ENCODE measurements at regions not wholly inside any gene's neighbourhood (a gene's known extent, or its start where the extent isn't known, plus 50 kb on each side); places are given as distances from the start of the nearest gene placed in this dataset.

GRCh38 chr4:132540797-132541196 is 608.3 kb upstream of the PCDH10 start:
- Mint-ChIP-seq H3K4me3 (no peak overlapping the region), H3K27ac (no peak overlapping the region), H3K9me3 (peaks cover 17% of the 10 kb centered on the region), H3K36me3 (no peaks in the 10 kb centered on the region), H3K27me3 (ENCODE audit: low read depth) (no peaks in the 10 kb centered on the region), H3K4me1 (no peaks in the 10 kb centered on the region)
- no peak for DNase-seq (ENCODE audit: low spot score in 2 of 2, unreplicated experiment in 2 of 2)
- TF ChIP-seq, protein P1, sequence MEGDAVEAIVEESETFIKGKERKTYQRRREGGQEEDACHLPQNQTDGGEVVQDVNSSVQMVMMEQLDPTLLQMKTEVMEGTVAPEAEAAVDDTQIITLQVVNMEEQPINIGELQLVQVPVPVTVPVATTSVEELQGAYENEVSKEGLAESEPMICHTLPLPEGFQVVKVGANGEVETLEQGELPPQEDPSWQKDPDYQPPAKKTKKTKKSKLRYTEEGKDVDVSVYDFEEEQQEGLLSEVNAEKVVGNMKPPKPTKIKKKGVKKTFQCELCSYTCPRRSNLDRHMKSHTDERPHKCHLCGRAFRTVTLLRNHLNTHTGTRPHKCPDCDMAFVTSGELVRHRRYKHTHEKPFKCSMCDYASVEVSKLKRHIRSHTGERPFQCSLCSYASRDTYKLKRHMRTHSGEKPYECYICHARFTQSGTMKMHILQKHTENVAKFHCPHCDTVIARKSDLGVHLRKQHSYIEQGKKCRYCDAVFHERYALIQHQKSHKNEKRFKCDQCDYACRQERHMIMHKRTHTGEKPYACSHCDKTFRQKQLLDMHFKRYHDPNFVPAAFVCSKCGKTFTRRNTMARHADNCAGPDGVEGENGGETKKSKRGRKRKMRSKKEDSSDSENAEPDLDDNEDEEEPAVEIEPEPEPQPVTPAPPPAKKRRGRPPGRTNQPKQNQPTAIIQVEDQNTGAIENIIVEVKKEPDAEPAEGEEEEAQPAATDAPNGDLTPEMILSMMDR (IDR thresholded peaks at IDR 0.05; ENCODE audit: unreplicated experiment) = no peak

DNA sequence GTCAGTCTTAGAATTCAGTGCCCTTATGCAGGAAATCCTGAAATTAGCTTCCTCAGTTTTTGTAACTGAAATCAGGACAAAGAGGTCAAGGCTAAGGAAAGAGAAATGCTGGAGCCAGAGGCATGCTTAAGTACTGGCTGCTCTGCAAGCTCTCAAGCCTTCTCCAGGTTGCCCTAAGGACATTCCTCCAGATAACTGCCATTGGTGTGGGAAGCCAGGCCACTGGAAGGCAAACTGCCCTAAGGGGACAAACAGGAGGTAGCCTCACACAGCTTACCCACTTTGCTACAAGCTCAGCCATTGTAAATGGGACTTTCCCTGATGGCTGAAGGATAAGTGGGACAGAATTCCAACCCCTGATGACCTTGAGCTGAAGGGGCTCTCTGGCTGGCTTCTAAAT is 606.9 kb upstream of the PCDH10 start:
- Mint-ChIP-seq H3K9me3 (peaks cover 19% of the 10 kb centered on the region), H3K27ac (no peak overlapping the region), H3K36me3 (no peaks in the 10 kb centered on the region), H3K27me3 (ENCODE audit: low read depth) (no peaks in the 10 kb centered on the region), H3K4me3 (no peak overlapping the region), H3K4me1 (no peaks in the 10 kb centered on the region)
- TF ChIP-seq, protein P1 (IDR thresholded peaks at IDR 0.05; ENCODE audit: unreplicated experiment) = no peak
- no peak for DNase-seq (ENCODE audit: low spot score in 2 of 2, unreplicated experiment in 2 of 2)

GRCh38 chr4:132548463-132548862 is 600.6 kb upstream of the PCDH10 start:
- Mint-ChIP-seq H3K9me3 (peaks cover 7% of the 10 kb centered on the region), H3K4me3 (no peak overlapping the region), H3K36me3 (no peaks in the 10 kb centered on the region), H3K27ac (no peak overlapping the region), H3K4me1 (no peaks in the 10 kb centered on the region), H3K27me3 (ENCODE audit: low read depth) (no peaks in the 10 kb centered on the region)
- TF ChIP-seq, protein P1 (IDR thresholded peaks at IDR 0.05; ENCODE audit: unreplicated experiment) = no peak
- DNase-seq (ENCODE audit: low spot score in 2 of 2, unreplicated experiment in 2 of 2) = no peak

DNA sequence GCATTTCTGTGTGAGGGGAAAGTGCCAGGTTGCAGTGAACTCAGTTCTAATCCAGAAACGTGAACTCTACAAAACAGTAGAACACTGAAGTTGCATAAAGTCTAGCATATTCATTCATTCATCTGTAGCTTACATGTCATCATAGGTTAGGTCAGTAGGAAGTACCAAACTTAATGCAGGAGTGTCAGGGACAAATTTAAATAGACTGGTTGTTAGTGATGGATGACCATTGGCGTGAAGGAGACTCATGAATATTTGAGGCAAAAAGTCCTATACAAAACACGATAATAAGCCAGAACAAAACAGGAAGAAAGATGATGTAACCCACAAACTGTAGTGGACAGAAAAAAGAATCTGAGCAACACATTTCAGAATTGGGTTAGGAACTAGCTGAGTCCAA is 592.8 kb upstream of the PCDH10 start:
- no peak for DNase-seq (ENCODE audit: low spot score in 2 of 2, unreplicated experiment in 2 of 2)
- no peak overlapping the region for H3K4me3 Mint-ChIP-seq
- H3K4me1 Mint-ChIP-seq = no peaks in the 10 kb centered on the region
- no peaks in the 10 kb centered on the region for H3K27me3 Mint-ChIP-seq (ENCODE audit: low read depth)
- TF ChIP-seq, protein P1 (IDR thresholded peaks at IDR 0.05; ENCODE audit: unreplicated experiment) = no peak
- H3K9me3 Mint-ChIP-seq = peaks cover 6% of the 10 kb centered on the region
- H3K27ac Mint-ChIP-seq = no peak overlapping the region
- H3K36me3 Mint-ChIP-seq = no peaks in the 10 kb centered on the region

- Mint-ChIP-seq H3K9me3 (peaks cover 7% of the 10 kb centered on the region), H3K4me1 (peaks cover 2% of the 10 kb centered on the region), H3K4me3 (no peak overlapping the region), H3K27me3 (ENCODE audit: low read depth) (no peaks in the 10 kb centered on the region), H3K36me3 (no peaks in the 10 kb centered on the region), H3K27ac (no peak overlapping the region)
- TF ChIP-seq, protein P1 (IDR thresholded peaks at IDR 0.05; ENCODE audit: unreplicated experiment) = no peak
- no peak for DNase-seq (ENCODE audit: low spot score in 2 of 2, unreplicated experiment in 2 of 2)
Measured at GRCh38 chr4:132557660-132558059, 591.4 kb upstream of the PCDH10 start.

DNA sequence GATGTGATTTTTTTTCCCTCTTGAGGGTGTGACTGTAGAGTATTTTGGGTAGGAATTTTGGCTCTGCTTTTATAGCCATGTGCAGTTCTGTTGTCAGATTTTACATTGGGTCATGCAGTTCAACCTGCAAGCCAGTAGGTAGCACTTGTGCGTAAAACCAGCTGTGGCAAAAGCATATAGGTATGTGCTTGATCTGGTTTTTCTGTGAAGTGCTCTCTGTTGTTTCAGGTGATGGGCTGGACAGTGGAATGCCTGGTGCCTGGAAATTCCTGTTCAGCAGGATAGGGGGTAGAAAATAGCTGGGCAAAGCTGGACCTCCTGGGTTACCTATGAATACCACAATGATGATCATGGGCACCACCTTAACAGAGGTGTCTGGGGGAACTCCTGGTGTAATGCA is 584.2 kb upstream of the PCDH10 start:
- no peak overlapping the region for H3K4me3 Mint-ChIP-seq
- H3K4me1 Mint-ChIP-seq = peaks cover 4% of the 10 kb centered on the region
- H3K9me3 Mint-ChIP-seq = peaks cover 7% of the 10 kb centered on the region
- no peak for DNase-seq (ENCODE audit: low spot score in 2 of 2, unreplicated experiment in 2 of 2)
- TF ChIP-seq, protein P1 (IDR thresholded peaks at IDR 0.05; ENCODE audit: unreplicated experiment) = no peak
- H3K27ac Mint-ChIP-seq = no peak overlapping the region
- no peaks in the 10 kb centered on the region for H3K27me3 Mint-ChIP-seq (ENCODE audit: low read depth)
- peaks cover 4% of the 10 kb centered on the region for H3K36me3 Mint-ChIP-seq
